NCI-H446 (cell line): ENCODE measurements at regions not wholly inside any gene's neighbourhood (a gene's known extent, or its start where the extent isn't known, plus 50 kb on each side); places are given as distances from the start of the nearest gene placed in this dataset.
"Not testable (repeated sequence)": the region's sequence is repeated elsewhere in the genome, so short reads cannot be mapped to it uniquely, and the experiment has no call there.

Experiments
- DNase-seq, 2 experiments: peaks; one replicate each; lab custom pipeline; 2025; lab: John Stamatoyannopoulos, UW

GRCh38 chr1:94769551-94769950 lies 50.6 kb upstream of the SLC44A3 start:
- DNase-seq: no peak

- DNase-seq: no peak
These were observed 52.1 kb upstream of the SLC44A3 start for GRCh38 chr1:94768036-94768435.

- DNase-seq: no peak
These were observed 54.2 kb upstream of the SLC44A3 start for GRCh38 chr1:94765958-94766357.

- DNase-seq: no peak
These were observed 61.0 kb upstream of the SLC44A3 start for GRCh38 chr1:94759188-94759587.

GRCh38 chr1:94757931-94758330 lies 62.2 kb upstream of the SLC44A3 start:
- DNase-seq: no peak

GRCh38 chr1:94755675-94756074 lies 64.5 kb upstream of the SLC44A3 start:
- DNase-seq: no peak

- DNase-seq: not testable (repeated sequence)
These were observed 65.1 kb upstream of the SLC44A3 start for GRCh38 chr1:94755016-94755415.

GRCh38 chr1:94754570-94754969 lies 65.6 kb upstream of the SLC44A3 start:
- no peak for DNase-seq

GRCh38 chr1:94754095-94754494 lies 66.1 kb upstream of the SLC44A3 start:
- no peak for DNase-seq

- no peak for DNase-seq
These were observed 66.8 kb upstream of the SLC44A3 start for GRCh38 chr1:94753171-94753972.

- not testable (repeated sequence) for DNase-seq
These were observed 68.7 kb upstream of the SLC44A3 start for GRCh38 chr1:94751483-94751882.

- DNase-seq: no peak
These were observed 73.3 kb upstream of the SLC44A3 start for GRCh38 chr1:94746635-94747525.

GRCh38 chr1:94745742-94746141 lies 74.4 kb upstream of the SLC44A3 start:
- DNase-seq: no peak

- peak in 1 of 2 experiments; percentile 68 for DNase-seq
These were observed 76.3 kb upstream of the SLC44A3 start for GRCh38 chr1:94743862-94744261.

- DNase-seq: no peak
These were observed 78.2 kb upstream of the SLC44A3 start for GRCh38 chr1:94741996-94742395.

- no peak for DNase-seq
These were observed 78.6 kb upstream of the SLC44A3 start for GRCh38 chr1:94741510-94741909.

GRCh38 chr1:94739521-94740061 lies 80.6 kb upstream of the SLC44A3 start:
- no peak for DNase-seq

GRCh38 chr1:94738371-94738770 lies 81.8 kb upstream of the SLC44A3 start:
- no peak for DNase-seq

GRCh38 chr1:94737124-94737998 lies 82.8 kb upstream of the SLC44A3 start:
- no peak for DNase-seq

GRCh38 chr1:94736549-94736948 lies 83.6 kb upstream of the SLC44A3 start:
- DNase-seq: no peak

- no peak for DNase-seq
These were observed 84.1 kb upstream of the SLC44A3 start for GRCh38 chr1:94736073-94736472.
